Astrocyte of the cerebellum (primary cell): ENCODE measurements at regions not wholly inside any gene's neighbourhood (a gene's known extent, or its start where the extent isn't known, plus 50 kb on each side); places are given as distances from the start of the nearest gene placed in this dataset.

Source experiments
- DNase-seq: peaks from one replicate; pipeline ENCODE4 v3.0.0-alpha.2; 2011; ENCODE audit warnings: low read depth
- H3K4me3 ChIP-seq: 2 replicates; pipeline ENCODE4 v1.5.1; 2011; ENCODE audit warnings: mild to moderate bottlenecking, low read depth, low read length, moderate library complexity
- in situ Hi-C: cut with HindIII; loops from 2 replicates; pipeline ENCODE4 v1.10.0; 2017; ENCODE audit warnings: low sequenced_read_pairs
- TF ChIP-seq, protein P1 (sequence below): IDR thresholded peaks from 2 replicates; pipeline ENCODE4 v1.5.1; 2012; ENCODE audit warnings: low read length, low read depth, moderate library complexity, mild to moderate bottlenecking; ENCODE audit errors: missing control alignments

DNA sequence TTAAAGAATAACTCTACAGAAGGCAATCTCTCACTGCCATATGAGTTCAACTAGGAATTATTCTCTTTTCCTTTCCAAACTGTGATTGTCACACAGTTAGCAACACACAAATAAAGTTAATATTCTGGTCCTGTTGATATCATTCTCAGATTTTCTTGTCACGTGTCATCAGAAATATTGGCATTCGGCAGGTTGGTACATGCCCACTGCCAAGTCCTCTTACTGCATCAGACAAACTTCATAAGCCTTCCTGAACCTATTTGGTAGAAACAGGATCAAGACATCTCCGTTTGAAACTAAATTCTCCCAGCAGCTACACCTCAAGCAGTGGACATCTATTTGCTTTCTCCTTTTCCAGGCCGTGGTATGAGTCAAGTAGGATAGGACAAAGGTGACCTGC, 177.9 kb upstream of the SOX2 start:
- TF ChIP-seq, protein P1, sequence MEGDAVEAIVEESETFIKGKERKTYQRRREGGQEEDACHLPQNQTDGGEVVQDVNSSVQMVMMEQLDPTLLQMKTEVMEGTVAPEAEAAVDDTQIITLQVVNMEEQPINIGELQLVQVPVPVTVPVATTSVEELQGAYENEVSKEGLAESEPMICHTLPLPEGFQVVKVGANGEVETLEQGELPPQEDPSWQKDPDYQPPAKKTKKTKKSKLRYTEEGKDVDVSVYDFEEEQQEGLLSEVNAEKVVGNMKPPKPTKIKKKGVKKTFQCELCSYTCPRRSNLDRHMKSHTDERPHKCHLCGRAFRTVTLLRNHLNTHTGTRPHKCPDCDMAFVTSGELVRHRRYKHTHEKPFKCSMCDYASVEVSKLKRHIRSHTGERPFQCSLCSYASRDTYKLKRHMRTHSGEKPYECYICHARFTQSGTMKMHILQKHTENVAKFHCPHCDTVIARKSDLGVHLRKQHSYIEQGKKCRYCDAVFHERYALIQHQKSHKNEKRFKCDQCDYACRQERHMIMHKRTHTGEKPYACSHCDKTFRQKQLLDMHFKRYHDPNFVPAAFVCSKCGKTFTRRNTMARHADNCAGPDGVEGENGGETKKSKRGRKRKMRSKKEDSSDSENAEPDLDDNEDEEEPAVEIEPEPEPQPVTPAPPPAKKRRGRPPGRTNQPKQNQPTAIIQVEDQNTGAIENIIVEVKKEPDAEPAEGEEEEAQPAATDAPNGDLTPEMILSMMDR: no peak
- in situ Hi-C loops: loop anchor here (5.0 kb wide), 1 partner anchor 77 kb away; no protein-coding TSS in a partner anchor
- no peak overlapping the region for H3K4me3 ChIP-seq
- no peak for DNase-seq

DNA sequence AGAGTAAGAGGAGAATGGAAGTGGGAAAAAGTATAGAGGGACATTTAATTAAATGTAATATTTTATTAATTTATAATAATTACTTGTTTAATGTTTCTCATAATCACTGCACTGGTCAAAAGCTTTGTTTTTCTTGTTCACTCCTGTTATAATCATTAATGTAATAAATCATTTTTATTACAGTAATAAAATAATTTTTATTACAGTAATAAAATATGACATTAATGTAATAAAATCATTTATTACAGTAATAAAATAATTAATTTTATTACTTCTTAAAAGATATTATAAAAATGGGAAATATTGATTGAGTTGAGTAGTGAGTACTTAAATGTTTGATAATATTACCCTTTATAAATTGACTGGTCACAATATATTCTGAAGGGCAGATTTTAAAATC, 181.1 kb upstream of the SOX2 start:
- TF ChIP-seq, protein P1: no peak
- no peak for DNase-seq
- H3K4me3 ChIP-seq: no peak overlapping the region
- in situ Hi-C loops: loop anchor here (5.0 kb wide), 1 partner anchor 73 kb away; no protein-coding TSS in a partner anchor

DNA sequence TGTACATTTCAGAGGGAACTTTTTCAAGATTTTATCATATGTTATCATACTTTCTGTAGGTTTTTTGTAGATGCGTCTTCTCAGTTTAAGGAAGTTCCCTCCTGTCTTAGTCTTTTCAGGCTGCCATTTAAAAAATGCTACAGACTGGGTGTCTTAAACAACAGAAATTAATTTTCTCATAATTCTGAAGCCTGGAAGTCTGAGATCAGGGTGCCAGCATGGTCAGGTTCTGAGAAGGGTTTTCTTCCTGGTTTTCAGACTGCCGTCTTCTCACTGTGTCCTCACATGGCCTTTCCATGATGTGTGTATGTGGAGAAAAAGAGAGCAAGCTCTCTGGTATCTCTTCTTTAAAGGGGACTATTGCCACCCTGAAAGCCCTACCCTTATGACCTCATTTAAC, 189.9 kb upstream of the SOX2 start:
- TF ChIP-seq, protein P1: no peak
- in situ Hi-C loops: no loop called here
- no peak overlapping the region for H3K4me3 ChIP-seq
- no peak for DNase-seq

- DNase-seq: no peak
- in situ Hi-C loops: no loop called here
- TF ChIP-seq, protein P1: no peak
- no peak overlapping the region for H3K4me3 ChIP-seq
These were observed 193.5 kb upstream of the SOX2 start for GRCh38 chr3:181518222-181518621.

DNA sequence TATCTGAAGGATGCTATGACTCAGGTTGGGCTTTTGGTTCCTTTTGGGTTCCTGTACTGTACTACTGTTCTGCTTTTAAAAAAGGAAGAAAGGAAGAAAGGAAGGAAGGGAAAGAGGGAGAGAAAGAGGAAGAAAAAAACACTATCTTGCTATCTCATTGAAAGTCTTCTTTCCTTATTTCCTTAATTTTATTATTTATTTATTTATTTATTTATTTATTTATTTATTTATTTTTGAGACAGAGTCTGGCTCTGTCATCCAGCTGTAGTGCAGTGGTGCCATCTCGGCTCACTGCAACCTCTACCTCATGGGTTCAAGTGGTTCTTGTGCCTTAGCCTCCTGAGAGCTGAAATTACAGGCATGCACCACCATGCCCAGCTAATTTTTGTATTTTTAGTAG, 198.9 kb upstream of the SOX2 start:
- H3K4me3 ChIP-seq: no peak overlapping the region
- DNase-seq: no peak
- TF ChIP-seq, protein P1: no peak
- in situ Hi-C loops: no loop called here

GRCh38 chr3:181510500-181510899, 201.2 kb upstream of the SOX2 start:
- no peak for DNase-seq
- TF ChIP-seq, protein P1: no peak
- in situ Hi-C loops: no loop called here
- no peak overlapping the region for H3K4me3 ChIP-seq

DNA sequence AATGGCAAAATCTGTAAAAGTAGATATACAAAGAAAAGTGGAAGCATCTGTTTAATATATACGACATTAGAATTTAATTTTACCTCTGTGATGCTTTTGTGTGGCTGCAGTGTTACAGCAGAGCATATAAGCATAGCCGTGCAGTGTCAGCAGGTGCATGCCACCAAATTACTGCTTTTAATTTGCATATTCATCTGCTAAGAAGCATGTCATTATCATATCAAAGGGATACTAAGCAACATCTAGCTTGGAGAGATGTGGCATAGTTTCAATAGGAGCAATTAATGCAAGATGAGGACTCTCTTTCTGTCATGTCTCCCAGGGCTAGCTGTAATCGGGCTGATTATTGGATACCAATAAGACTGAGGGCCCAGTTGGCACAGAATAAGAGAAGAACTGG, 214.4 kb upstream of the SOX2 start:
- DNase-seq: no peak
- in situ Hi-C loops: no loop called here
- TF ChIP-seq, protein P1: no peak
- no peak overlapping the region for H3K4me3 ChIP-seq
